RWPE1 (cell line): ENCODE measurements at regions not wholly inside any gene's neighbourhood (a gene's known extent, or its start where the extent isn't known, plus 50 kb on each side); places are given as distances from the start of the nearest gene placed in this dataset.
A peak's percentile ranks its signal among the peaks of the same experiment; 100 is the strongest.

Source experiments
- CTCF ChIA-PET: fragments of 350-600 bp; sonication (Branson Sonifier 250); formaldehyde crosslinking; extraction: SDS; loops from one replicate; lab custom pipeline; 2021; lab: Yijun Ruan, JAX
- POLR2A ChIA-PET: fragments of 400-600 bp; formaldehyde crosslinking; extraction: SDS; loops from one replicate; lab custom pipeline; 2020; ENCODE audit warnings: antibody characterized with exemption; ENCODE audit not compliant: low non-redundant PET; lab: Yijun Ruan, JAX
- DNase-seq: peaks from one replicate; pipeline ENCODE4 v3.0.0; 2012; ENCODE audit warnings: low spot score
- H3K27ac ChIP-seq: fragments of 450-650 bp; 2 replicates; pipeline ENCODE4 v1.5.1; 2017
- TF ChIP-seq, protein P1 (sequence below): fragments of 450-650 bp; conservative IDR thresholded peaks from 2 replicates; pipeline ENCODE4 v1.5.1; 2017; ENCODE audit warnings: low read depth, mild to moderate bottlenecking

DNA sequence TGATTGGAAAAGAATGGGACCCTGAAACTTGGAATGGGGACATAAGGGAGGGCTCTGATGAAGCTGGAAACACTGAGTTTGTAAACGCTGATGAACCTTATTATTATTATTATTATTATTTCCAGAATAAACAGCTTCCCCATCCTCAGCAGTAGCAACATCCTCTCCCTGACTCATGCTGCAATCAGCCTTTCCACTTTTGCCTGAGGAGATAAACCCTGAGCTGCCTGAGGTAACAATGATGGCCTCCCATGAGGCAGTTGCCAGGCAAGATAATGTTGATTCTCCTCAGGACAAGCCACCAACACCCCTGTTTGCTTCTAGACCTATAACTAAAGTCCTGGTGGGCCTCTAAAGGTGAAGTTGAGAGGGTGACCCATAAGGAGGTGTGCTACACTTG is 139.2 kb upstream of the ATP10B start:
- H3K27ac ChIP-seq: no peak overlapping the region
- TF ChIP-seq, protein P1, sequence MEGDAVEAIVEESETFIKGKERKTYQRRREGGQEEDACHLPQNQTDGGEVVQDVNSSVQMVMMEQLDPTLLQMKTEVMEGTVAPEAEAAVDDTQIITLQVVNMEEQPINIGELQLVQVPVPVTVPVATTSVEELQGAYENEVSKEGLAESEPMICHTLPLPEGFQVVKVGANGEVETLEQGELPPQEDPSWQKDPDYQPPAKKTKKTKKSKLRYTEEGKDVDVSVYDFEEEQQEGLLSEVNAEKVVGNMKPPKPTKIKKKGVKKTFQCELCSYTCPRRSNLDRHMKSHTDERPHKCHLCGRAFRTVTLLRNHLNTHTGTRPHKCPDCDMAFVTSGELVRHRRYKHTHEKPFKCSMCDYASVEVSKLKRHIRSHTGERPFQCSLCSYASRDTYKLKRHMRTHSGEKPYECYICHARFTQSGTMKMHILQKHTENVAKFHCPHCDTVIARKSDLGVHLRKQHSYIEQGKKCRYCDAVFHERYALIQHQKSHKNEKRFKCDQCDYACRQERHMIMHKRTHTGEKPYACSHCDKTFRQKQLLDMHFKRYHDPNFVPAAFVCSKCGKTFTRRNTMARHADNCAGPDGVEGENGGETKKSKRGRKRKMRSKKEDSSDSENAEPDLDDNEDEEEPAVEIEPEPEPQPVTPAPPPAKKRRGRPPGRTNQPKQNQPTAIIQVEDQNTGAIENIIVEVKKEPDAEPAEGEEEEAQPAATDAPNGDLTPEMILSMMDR: no peak
- POLR2A ChIA-PET: no interaction called here
- DNase-seq: no peak
- CTCF ChIA-PET: interaction anchor here (0.6 kb wide), 1 partner anchor 420 kb away, joined by 3 read pairs; no protein-coding TSS in a partner anchor

- ChIA-PET POLR2A (no interaction called here), CTCF (no interaction called here)
- no peak for DNase-seq
- TF ChIP-seq, protein P1: no peak
- no peak overlapping the region for H3K27ac ChIP-seq
Observed at GRCh38 chr5:160979385-160979784, 127.4 kb upstream of the ATP10B start.

DNA sequence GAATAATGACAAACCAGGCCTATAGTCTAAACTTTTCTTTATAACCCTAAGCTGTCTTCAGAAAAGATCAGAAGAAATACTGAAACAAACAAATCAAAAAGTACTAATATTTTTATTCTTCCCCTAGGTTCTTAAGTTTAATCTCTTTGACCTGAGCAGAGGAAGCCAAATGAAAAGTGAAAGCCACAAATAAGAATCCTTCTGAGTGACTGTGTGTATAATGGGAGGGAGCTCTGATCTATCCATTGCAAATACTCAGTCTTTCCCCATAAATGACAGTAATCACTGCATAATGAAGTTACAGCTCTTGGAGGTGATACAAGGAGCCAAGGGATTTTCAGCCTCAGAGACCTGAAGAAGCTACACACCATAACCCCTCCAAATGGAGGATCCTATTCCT is 126.9 kb upstream of the ATP10B start:
- DNase-seq: no peak
- CTCF ChIA-PET: no interaction called here
- POLR2A ChIA-PET: no interaction called here
- no peak overlapping the region for H3K27ac ChIP-seq
- TF ChIP-seq, protein P1: no peak

DNA sequence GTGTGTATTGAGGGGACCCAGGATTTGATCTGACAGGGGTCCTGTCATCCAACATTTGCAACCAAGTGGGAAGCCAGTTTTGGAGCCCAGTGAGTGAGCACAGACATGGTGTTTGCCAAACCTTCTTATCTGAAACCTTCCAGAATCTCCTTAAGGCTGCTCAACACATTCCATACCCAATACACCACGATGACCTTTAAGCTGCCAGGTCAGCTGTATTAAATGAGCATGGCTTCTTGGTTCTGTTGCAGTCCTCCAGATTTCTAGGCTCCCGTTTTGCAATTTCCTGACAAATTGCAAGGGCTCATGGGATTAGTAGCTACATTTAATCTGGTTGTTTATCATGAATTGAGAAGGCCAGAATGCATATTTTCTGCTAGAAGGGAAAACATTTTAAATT is 124.2 kb upstream of the ATP10B start:
- DNase-seq: no peak
- TF ChIP-seq, protein P1: no peak
- H3K27ac ChIP-seq: no peak overlapping the region
- ChIA-PET POLR2A (no interaction called here), CTCF (interaction anchor here (0.6 kb wide), 1 partner anchor 14 kb away, joined by 3 read pairs; no protein-coding TSS in a partner anchor)

GRCh38 chr5:160970605-160971191 is 118.7 kb upstream of the ATP10B start:
- ChIA-PET CTCF (interaction anchor here (0.6 kb wide), 3 partner anchors 19 to 483 kb away, joined by 3 read pairs; no protein-coding TSS in a partner anchor), POLR2A (no interaction called here)
- no peak for DNase-seq
- H3K27ac ChIP-seq: no peak overlapping the region
- TF ChIP-seq, protein P1: peak; percentile 19; the same call in 1 of the 2 replicates

- TF ChIP-seq, protein P1: no peak
- CTCF ChIA-PET: no interaction called here
- no peak overlapping the region for H3K27ac ChIP-seq
- no peak for DNase-seq
- POLR2A ChIA-PET: no interaction called here
Observed at GRCh38 chr5:160969645-160970044, 117.6 kb upstream of the ATP10B start.
